Sigmoid colon (tissue), 6 donors: ENCODE measurements at regions not wholly inside any gene's neighbourhood (a gene's known extent, or its start where the extent isn't known, plus 50 kb on each side); places are given as distances from the start of the nearest gene placed in this dataset.
"Not testable (repeated sequence)": the region's sequence is repeated elsewhere in the genome, so short reads cannot be mapped to it uniquely, and the experiment has no call there.

ENCODE experiments used
- DNase-seq: peaks from one replicate; pipeline ENCODE4 v3.0.0-alpha.2; 2019
- H3K27ac ChIP-seq, 4 donors: fragments of 200-600 bp; sonication (generic); one replicate each; pipeline ENCODE4 v1.5.1; 2016 to 2019; ENCODE audit warnings: mild to moderate bottlenecking in 1 of 4
- H3K27me3 ChIP-seq, 3 donors: fragments of 200-600 bp; sonication (generic); one replicate each; pipeline ENCODE4 v1.5.1; 2019; ENCODE audit warnings: mild to moderate bottlenecking in 1 of 3
- H3K36me3 ChIP-seq, 4 donors: fragments of 200-600 bp; sonication (generic); one replicate each; pipeline ENCODE4 v1.5.1; 2016 to 2019
- H3K4me1 ChIP-seq, 4 donors: fragments of 200-600 bp; sonication (generic); one replicate each; pipeline ENCODE4 v1.5.1; 2017 to 2019
- H3K4me3 ChIP-seq, 4 donors: fragments of 200-600 bp; sonication (generic); one replicate each; pipeline ENCODE4 v1.5.1; 2017 to 2019; ENCODE audit warnings: mild to moderate bottlenecking in 2 of 4, moderate library complexity in 1 of 4
- H3K9me3 ChIP-seq, 4 donors: fragments of 200-600 bp in 3 of 4; sonication (generic) in 3 of 4; one replicate each; pipeline versions ENCODE4 v1.5.1 to v1.6.1; 2013 to 2019
- CTCF ChIP-seq, 4 experiments: fragments of 450-650 bp in 3 of 4; fragments of 200-600 bp in 1 of 4; IDR thresholded peaks; one replicate each; pipeline ENCODE4 v1.5.1; 2016 to 2019; ENCODE audit warnings: antibody characterized with exemption in 4 of 4, mild to moderate bottlenecking in 3 of 4, moderate library complexity in 2 of 4
- EP300 ChIP-seq, 4 donors: sonication (generic); formaldehyde crosslinking; IDR thresholded peaks; one replicate each; pipeline ENCODE4 v1.6.1; 2017; ENCODE audit warnings: antibody characterized with exemption in 4 of 4
- POLR2A ChIP-seq, 2 donors: fragments of 450-650 bp; IDR thresholded peaks; one replicate each; pipeline ENCODE4 v1.6.1; 2016; ENCODE audit warnings: antibody characterized with exemption in 2 of 2, mild to moderate bottlenecking in 2 of 2, moderate library complexity in 2 of 2
- POLR2AphosphoS5 ChIP-seq, 4 donors: sonication (generic); formaldehyde crosslinking; IDR thresholded peaks; one replicate each; pipeline ENCODE4 v1.6.1; 2017; ENCODE audit warnings: antibody characterized with exemption in 4 of 4
- WGBS, 2 donors: extraction: QIAGEN DNeasy Blood & Tissue Kit; methylation state at CpG; one replicate each; pipeline ENCODE4 v1.1.7; 2013; 5-methylcytosine and 5-hydroxymethylcytosine counted together
- intact Hi-C: fragments of 100-400 bp; cut with DNase I; formaldehyde crosslinking; loops from one replicate; pipeline ENCODE4 v1.15.1; 2023
- donor health status: healthy with polysubstance abuse.
- donor health status: healthy.

- 94 to 97% methylated on average over 1 of the region's 1 CpG for WGBS, 2 donors
- H3K36me3 ChIP-seq: no peaks in the 10 kb centered on the region
- H3K27me3 ChIP-seq: no peaks in the 10 kb centered on the region
- H3K27ac ChIP-seq: no peak overlapping the region
- H3K9me3 ChIP-seq: peaks cover 0 to 13% (median 0%) of the 10 kb centered on the region in 4 donors
- H3K4me1 ChIP-seq: no peaks in the 10 kb centered on the region
- intact Hi-C loops: no loop called here
- no peak for TF ChIP-seq EP300 (IDR thresholded peaks at IDR 0.05)
- no peak for TF ChIP-seq CTCF (IDR thresholded peaks at IDR 0.05)
- TF ChIP-seq POLR2AphosphoS5 (IDR thresholded peaks at IDR 0.05): no peak
- no peak for TF ChIP-seq POLR2A (IDR thresholded peaks at IDR 0.05)
- H3K4me3 ChIP-seq: no peak overlapping the region
- DNase-seq: no peak
These were observed 484.9 kb downstream of the COL12A1 start for GRCh38 chr6:74720923-74721322.

- Histone ChIP-seq H3K36me3 (no peaks in the 10 kb centered on the region), H3K4me1 (no peaks in the 10 kb centered on the region), H3K9me3 (peaks cover 0 to 13% (median 0%) of the 10 kb centered on the region in 4 donors), H3K27ac (no peak overlapping the region), H3K4me3 (no peak overlapping the region), H3K27me3 (no peaks in the 10 kb centered on the region)
- intact Hi-C loops: no loop called here
- DNase-seq: no peak
- TF ChIP-seq POLR2A (IDR thresholded peaks at IDR 0.05): no peak
- TF ChIP-seq EP300 (IDR thresholded peaks at IDR 0.05): no peak
- TF ChIP-seq POLR2AphosphoS5 (IDR thresholded peaks at IDR 0.05): no peak
- TF ChIP-seq CTCF (IDR thresholded peaks at IDR 0.05): no peak
These were observed 488.3 kb downstream of the COL12A1 start for GRCh38 chr6:74717591-74717990.

- TF ChIP-seq CTCF (IDR thresholded peaks at IDR 0.05) (no peak), POLR2AphosphoS5 (IDR thresholded peaks at IDR 0.05) (no peak), EP300 (IDR thresholded peaks at IDR 0.05) (no peak), POLR2A (IDR thresholded peaks at IDR 0.05) (no peak)
- no peak overlapping the region for H3K4me3 ChIP-seq
- no peak overlapping the region for H3K27ac ChIP-seq
- no peaks in the 10 kb centered on the region for H3K4me1 ChIP-seq
- H3K9me3 ChIP-seq: peaks cover 0 to 13% (median 0%) of the 10 kb centered on the region in 4 donors
- H3K27me3 ChIP-seq: no peaks in the 10 kb centered on the region
- intact Hi-C loops: no loop called here
- H3K36me3 ChIP-seq: no peaks in the 10 kb centered on the region
- no peak for DNase-seq
- 59 to 70% methylated on average over 1 of the region's 1 CpG for WGBS, 2 donors
These were observed 490.3 kb downstream of the COL12A1 start for GRCh38 chr6:74715355-74716085.

- no peak for DNase-seq
- intact Hi-C loops: no loop called here
- Histone ChIP-seq H3K9me3 (peaks cover 0 to 8% (median 0%) of the 10 kb centered on the region in 4 donors), H3K4me3 (no peak overlapping the region), H3K36me3 (no peaks in the 10 kb centered on the region), H3K4me1 (no peaks in the 10 kb centered on the region), H3K27me3 (no peaks in the 10 kb centered on the region), H3K27ac (no peak overlapping the region)
- TF ChIP-seq EP300 (IDR thresholded peaks at IDR 0.05): no peak
These were observed 491.9 kb downstream of the COL12A1 start for GRCh38 chr6:74713941-74714340.

GRCh38 chr6:74705451-74705850 lies 500.4 kb downstream of the COL12A1 start:
- no peak for DNase-seq
- Histone ChIP-seq H3K4me1 (no peaks in the 10 kb centered on the region), H3K27ac (no peak overlapping the region), H3K27me3 (no peaks in the 10 kb centered on the region), H3K4me3 (no peak overlapping the region), H3K36me3 (no peaks in the 10 kb centered on the region), H3K9me3 (no peaks in the 10 kb centered on the region)
- intact Hi-C loops: no loop called here
- no peak for TF ChIP-seq CTCF (IDR thresholded peaks at IDR 0.05)
- TF ChIP-seq POLR2AphosphoS5 (IDR thresholded peaks at IDR 0.05): no peak
- no peak for TF ChIP-seq EP300 (IDR thresholded peaks at IDR 0.05)
- no peak for TF ChIP-seq POLR2A (IDR thresholded peaks at IDR 0.05)
- 43 to 62% methylated on average over 1 of the region's 1 CpG for WGBS, 2 donors

GRCh38 chr6:74704540-74704939 lies 501.3 kb downstream of the COL12A1 start:
- DNase-seq, intact Hi-C loops, H3K27me3 ChIP-seq, H3K4me3 ChIP-seq, H3K27ac ChIP-seq, H3K36me3 ChIP-seq, H3K4me1 ChIP-seq, H3K9me3 ChIP-seq: not testable (repeated sequence)
- WGBS, 2 donors: 82 to 91% methylated on average over 7 of the region's 7 CpGs
